KMS-11 (cell line): ENCODE measurements at regions not wholly inside any gene's neighbourhood (a gene's known extent, or its start where the extent isn't known, plus 50 kb on each side); places are given as distances from the start of the nearest gene placed in this dataset.
"Not testable (repeated sequence)": the region's sequence is repeated elsewhere in the genome, so short reads cannot be mapped to it uniquely, and the experiment has no call there.

Experiments
- H2AFZ ChIP-seq: fragments of 200-600 bp; sonication (generic); 2 replicates; pipeline ENCODE4 v1.6.1; 2016; ENCODE audit warnings: antibody characterized with exemption, mixed run types, low read depth
- H3K27ac ChIP-seq: fragments of 200-600 bp; sonication (generic); 2 replicates; pipeline ENCODE4 v1.6.1; 2016; ENCODE audit warnings: mild to moderate bottlenecking, mixed run types
- H3K27me3 ChIP-seq: fragments of 200-600 bp; sonication (generic); 2 replicates; pipeline ENCODE4 v1.6.1; 2017; ENCODE audit warnings: mild to moderate bottlenecking, low read depth, mixed run types, moderate library complexity; ENCODE audit not compliant: insufficient read depth
- H3K36me3 ChIP-seq: fragments of 200-600 bp; sonication (generic); 2 replicates; pipeline ENCODE4 v1.6.1; 2017; ENCODE audit warnings: mild to moderate bottlenecking, mixed run types; ENCODE audit not compliant: insufficient read depth
- H3K4me1 ChIP-seq: fragments of 200-600 bp; sonication (generic); 2 replicates; pipeline ENCODE4 v1.6.1; 2016; ENCODE audit warnings: mild to moderate bottlenecking, low read depth, mixed run types; ENCODE audit not compliant: poor library complexity, severe bottlenecking
- H3K4me2 ChIP-seq: fragments of 200-600 bp; sonication (generic); 2 replicates; pipeline ENCODE4 v1.7.0; 2016; ENCODE audit warnings: mild to moderate bottlenecking, mixed run types
- H3K4me3 ChIP-seq: fragments of 200-600 bp; sonication (generic); IDR thresholded peaks from 2 replicates; pipeline ENCODE4 v1.6.1; 2017; ENCODE audit warnings: low read depth, low read length, mixed read lengths; ENCODE audit not compliant: insufficient read depth
- H3K79me2 ChIP-seq: fragments of 200-600 bp; sonication (generic); 2 replicates; pipeline ENCODE4 v1.6.1; 2016; ENCODE audit warnings: low read depth, mixed run types; ENCODE audit not compliant: insufficient read depth
- H3K9ac ChIP-seq: fragments of 200-600 bp; sonication (generic); 2 replicates; pipeline ENCODE4 v1.6.1; 2016; ENCODE audit warnings: mild to moderate bottlenecking, mixed run types
- H4K20me1 ChIP-seq: fragments of 200-600 bp; sonication (generic); 2 replicates; pipeline ENCODE4 v1.6.1; 2016; ENCODE audit warnings: mild to moderate bottlenecking, mixed run types; ENCODE audit not compliant: insufficient read depth
- TF ChIP-seq, protein P1 (sequence below): fragments of 200-600 bp; sonication (generic); conservative IDR thresholded peaks from 2 replicates; pipeline ENCODE4 v1.6.1; 2017; ENCODE audit warnings: low read depth, mild to moderate bottlenecking, antibody characterized with exemption, low read length, moderate library complexity, mixed read lengths

- H3K27ac ChIP-seq: no peak overlapping the region
- no peaks in the 10 kb centered on the region for H3K27me3 ChIP-seq
- no peak overlapping the region for H3K4me3 ChIP-seq
- no peak overlapping the region for H3K9ac ChIP-seq
- H3K79me2 ChIP-seq: no peaks in the 10 kb centered on the region
- H4K20me1 ChIP-seq: no peaks in the 10 kb centered on the region
- H3K4me1 ChIP-seq: no peaks in the 10 kb centered on the region
- TF ChIP-seq, protein P1, sequence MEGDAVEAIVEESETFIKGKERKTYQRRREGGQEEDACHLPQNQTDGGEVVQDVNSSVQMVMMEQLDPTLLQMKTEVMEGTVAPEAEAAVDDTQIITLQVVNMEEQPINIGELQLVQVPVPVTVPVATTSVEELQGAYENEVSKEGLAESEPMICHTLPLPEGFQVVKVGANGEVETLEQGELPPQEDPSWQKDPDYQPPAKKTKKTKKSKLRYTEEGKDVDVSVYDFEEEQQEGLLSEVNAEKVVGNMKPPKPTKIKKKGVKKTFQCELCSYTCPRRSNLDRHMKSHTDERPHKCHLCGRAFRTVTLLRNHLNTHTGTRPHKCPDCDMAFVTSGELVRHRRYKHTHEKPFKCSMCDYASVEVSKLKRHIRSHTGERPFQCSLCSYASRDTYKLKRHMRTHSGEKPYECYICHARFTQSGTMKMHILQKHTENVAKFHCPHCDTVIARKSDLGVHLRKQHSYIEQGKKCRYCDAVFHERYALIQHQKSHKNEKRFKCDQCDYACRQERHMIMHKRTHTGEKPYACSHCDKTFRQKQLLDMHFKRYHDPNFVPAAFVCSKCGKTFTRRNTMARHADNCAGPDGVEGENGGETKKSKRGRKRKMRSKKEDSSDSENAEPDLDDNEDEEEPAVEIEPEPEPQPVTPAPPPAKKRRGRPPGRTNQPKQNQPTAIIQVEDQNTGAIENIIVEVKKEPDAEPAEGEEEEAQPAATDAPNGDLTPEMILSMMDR: no peak
- H3K4me2 ChIP-seq: no peak overlapping the region
- H3K36me3 ChIP-seq: no peaks in the 10 kb centered on the region
- H2AFZ ChIP-seq: no peak overlapping the region
Observed at GRCh38 chr7:155935726-155936125, 123.5 kb upstream of the SHH start.

GRCh38 chr7:155935005-155935557 is 122.8 kb upstream of the SHH start:
- Histone ChIP-seq H4K20me1 (no peaks in the 10 kb centered on the region), H3K36me3 (no peaks in the 10 kb centered on the region), H2AFZ (no peak overlapping the region), H3K9ac (no peak overlapping the region), H3K27ac (no peak overlapping the region), H3K27me3 (no peaks in the 10 kb centered on the region), H3K79me2 (no peaks in the 10 kb centered on the region), H3K4me2 (no peak overlapping the region), H3K4me3 (no peak overlapping the region), H3K4me1 (no peaks in the 10 kb centered on the region)
- TF ChIP-seq, protein P1: no peak

GRCh38 chr7:155932324-155932723 is 120.1 kb upstream of the SHH start:
- H3K79me2 ChIP-seq, H3K9ac ChIP-seq, H3K36me3 ChIP-seq, H3K27me3 ChIP-seq, H4K20me1 ChIP-seq, H3K27ac ChIP-seq, H3K4me2 ChIP-seq, H3K4me3 ChIP-seq, H2AFZ ChIP-seq, H3K4me1 ChIP-seq: not testable (repeated sequence)

- Histone ChIP-seq H3K27ac (no peak overlapping the region), H3K4me1 (no peaks in the 10 kb centered on the region), H2AFZ (no peak overlapping the region), H3K4me3 (no peak overlapping the region), H4K20me1 (no peaks in the 10 kb centered on the region), H3K4me2 (no peak overlapping the region), H3K79me2 (no peaks in the 10 kb centered on the region), H3K9ac (no peak overlapping the region), H3K27me3 (no peaks in the 10 kb centered on the region), H3K36me3 (no peaks in the 10 kb centered on the region)
- TF ChIP-seq, protein P1: no peak
Observed at GRCh38 chr7:155931396-155932085, 119.3 kb upstream of the SHH start.

DNA sequence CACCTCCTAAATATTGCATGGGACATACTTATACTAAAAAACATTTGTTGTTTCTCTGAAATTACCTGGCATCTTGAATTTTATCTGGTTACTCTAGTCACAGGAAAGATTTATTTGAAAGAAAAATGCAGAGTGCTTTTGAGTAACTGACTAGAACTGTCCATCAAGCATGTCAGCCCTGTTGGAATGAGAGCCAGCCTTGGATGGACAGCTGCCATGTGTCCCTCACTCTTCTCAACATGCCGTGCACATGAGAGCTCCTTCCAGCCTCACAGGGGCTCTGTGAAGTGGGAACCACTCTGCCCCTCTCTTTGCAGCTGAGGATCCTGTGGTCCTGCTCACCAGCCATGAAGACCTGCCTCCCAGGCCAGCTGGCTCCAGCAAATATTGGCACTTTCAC is 118.3 kb upstream of the SHH start:
- TF ChIP-seq, protein P1: no peak

More for the DNA sequence above, 118.3 kb upstream of the SHH start:
- no peaks in the 10 kb centered on the region for H4K20me1 ChIP-seq
- H2AFZ ChIP-seq: no peak overlapping the region
- no peak overlapping the region for H3K4me2 ChIP-seq
- H3K27me3 ChIP-seq: no peaks in the 10 kb centered on the region
- no peaks in the 10 kb centered on the region for H3K79me2 ChIP-seq
- no peaks in the 10 kb centered on the region for H3K4me1 ChIP-seq
- no peaks in the 10 kb centered on the region for H3K36me3 ChIP-seq
- no peak overlapping the region for H3K27ac ChIP-seq
- no peak overlapping the region for H3K9ac ChIP-seq
- H3K4me3 ChIP-seq: no peak overlapping the region
